Activated naive CD4-positive, alpha-beta T cell treated with anti-CD3 and anti-CD28 coated beads, Interleukin-2, amount 50 U/mL, for 72 hours (primary cell): ENCODE measurements at regions not wholly inside any gene's neighbourhood (a gene's known extent, or its start where the extent isn't known, plus 50 kb on each side); places are given as distances from the start of the nearest gene placed in this dataset.

Experiments
- ATAC-seq, 2 donors: fragments of 150-1000 bp; cut with Tn5 transposase; 2 replicates each; pipeline ENCODE4 v1.10.0; 2021; ENCODE audit warnings: mild to moderate bottlenecking in 2 of 2, moderate library complexity in 2 of 2
- DNase-seq, 2 donors: peaks; one replicate each; pipeline ENCODE4 v3.0.0; 2021 to 2022; ENCODE audit warnings: low spot score in 2 of 2
- H3K27ac Mint-ChIP-seq, 2 donors: one replicate each; pipeline ENCODE4 v1.8.0; 2022; ENCODE audit warnings: mild to moderate bottlenecking in 2 of 2, mixed read lengths in 2 of 2
- H3K36me3 Mint-ChIP-seq, 2 donors: one replicate each; pipeline ENCODE4 v1.8.0; 2022; ENCODE audit warnings: mixed read lengths in 2 of 2
- H3K9me3 Mint-ChIP-seq, 2 donors: one replicate each; pipeline ENCODE4 v1.8.0; 2022; ENCODE audit warnings: mixed read lengths in 2 of 2

DNA sequence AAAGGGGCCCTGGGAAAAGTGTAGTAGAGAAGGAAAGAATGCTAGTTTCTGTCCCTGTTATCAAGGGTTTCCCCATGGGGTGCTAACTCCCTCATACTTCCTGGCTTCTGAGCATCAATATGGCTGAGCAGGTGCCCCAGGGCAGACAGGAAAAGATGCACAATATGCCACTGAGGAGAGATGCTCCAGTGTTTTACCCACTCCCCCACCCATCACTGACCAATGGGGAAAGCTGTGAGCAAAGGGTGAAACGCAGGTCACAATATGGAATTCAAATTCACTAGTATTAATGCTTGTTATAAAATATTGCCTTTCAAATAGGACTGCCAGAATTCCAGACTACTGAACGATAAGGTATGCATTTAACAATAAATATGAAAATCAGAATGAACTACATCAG, 187.5 kb upstream of the CTNNB1 start:
- peaks cover 11 to 13% of the 10 kb centered on the region in 2 donors for H3K36me3 Mint-ChIP-seq
- peaks cover 9 to 12% of the 10 kb centered on the region in 2 donors for H3K9me3 Mint-ChIP-seq
- no peak for DNase-seq
- no peak for ATAC-seq
- no peak overlapping the region for H3K27ac Mint-ChIP-seq

DNA sequence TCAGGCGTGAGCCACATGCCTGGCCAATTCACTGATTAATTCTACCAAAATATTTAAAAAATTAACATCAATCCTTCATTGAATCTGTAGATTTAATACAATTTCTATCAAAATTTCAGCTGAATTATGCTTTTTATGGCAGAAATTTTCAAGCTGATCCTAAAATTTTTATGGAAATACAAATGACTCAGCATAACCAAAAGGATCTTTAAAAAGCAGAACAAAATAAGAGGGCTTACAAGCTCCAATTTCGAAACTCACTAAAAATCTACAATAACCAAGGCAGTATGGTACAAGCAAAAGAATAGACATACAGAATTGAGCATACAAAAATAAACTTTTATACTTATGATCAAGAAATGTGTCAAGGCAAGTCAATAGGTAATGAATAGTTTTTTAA, 180.4 kb upstream of the CTNNB1 start:
- ATAC-seq = no peak
- no peak for DNase-seq
- Mint-ChIP-seq H3K27ac (no peak overlapping the region), H3K36me3 (no peaks in the 10 kb centered on the region), H3K9me3 (no peaks in the 10 kb centered on the region)

DNA sequence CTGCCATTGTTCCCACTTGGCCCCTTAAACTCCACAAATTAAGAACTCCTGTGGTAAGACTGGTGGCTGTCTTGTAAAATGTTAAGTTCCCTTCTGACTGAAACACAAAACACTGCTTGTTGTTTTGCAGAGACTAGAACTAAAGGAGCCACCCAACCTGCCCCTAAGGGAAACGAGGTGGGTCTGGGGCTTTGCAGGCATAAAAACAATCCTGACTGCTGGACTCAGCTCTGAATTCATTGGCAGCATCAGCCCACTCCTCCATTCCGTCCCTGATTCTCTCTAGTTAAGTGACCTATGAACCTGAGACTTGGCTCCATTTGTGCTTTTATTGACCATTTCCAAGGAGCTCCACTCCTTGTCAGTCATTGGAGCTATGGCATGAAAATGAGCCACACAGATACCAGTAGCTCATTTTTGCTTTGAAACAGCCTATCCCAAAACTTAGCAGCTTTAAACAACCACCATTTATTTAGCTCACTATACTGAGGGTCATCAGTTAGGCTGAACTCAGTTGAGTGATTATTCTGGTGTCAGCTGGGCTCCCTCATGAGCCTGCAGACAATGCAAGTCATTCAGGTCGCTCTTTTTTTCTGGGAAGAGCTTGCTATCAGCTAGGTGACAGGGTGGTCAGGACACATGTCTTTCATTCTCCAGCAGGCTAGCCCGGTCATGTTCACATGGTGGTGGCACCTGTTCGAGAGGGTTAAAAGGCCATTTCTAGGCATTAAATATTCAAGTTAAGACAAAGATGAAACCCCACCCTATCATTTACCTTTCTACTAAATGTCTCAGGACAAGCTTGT, 175.1 kb upstream of the CTNNB1 start:
- H3K9me3 Mint-ChIP-seq = no peaks in the 10 kb centered on the region
- no peak overlapping the region for H3K27ac Mint-ChIP-seq
- no peaks in the 10 kb centered on the region for H3K36me3 Mint-ChIP-seq
- DNase-seq (no peak), ATAC-seq (no peak)

DNA sequence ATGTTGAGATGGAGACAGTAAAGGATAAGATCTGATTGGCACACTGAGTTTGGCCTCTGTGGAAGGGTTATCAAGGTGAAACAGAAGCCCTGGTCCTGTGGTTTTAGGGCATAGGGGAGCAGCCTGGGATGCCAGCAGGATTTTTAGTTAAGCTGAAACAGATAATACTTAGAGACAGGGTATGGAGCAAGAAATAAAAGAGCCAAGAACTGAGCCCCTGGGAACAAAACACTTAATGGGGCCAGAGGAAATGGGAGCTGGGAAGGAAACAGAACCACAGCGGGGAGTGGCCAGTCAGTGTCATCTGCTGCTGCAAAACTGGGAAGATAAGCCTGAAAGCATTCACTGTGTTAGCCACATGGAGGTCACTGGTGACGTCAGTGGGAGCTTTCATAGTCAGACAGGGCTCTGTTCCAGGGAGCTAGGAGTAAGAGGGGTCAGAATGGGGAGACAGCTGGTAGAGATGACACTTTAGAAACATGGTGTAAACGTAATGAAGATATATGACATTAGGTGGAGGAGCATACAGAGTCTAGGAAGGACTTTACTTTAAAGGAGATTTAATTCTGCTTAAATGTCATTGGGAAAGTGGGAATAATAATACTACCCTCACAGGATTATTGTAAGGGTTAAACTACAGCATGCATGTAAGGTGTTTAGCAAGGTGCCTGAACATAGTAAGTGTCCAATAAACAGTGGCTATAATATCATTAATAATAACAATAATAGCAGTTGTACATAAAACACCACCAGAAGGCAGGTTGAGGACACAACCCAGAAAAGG, 172.7 kb upstream of the CTNNB1 start:
- H3K9me3 Mint-ChIP-seq = no peaks in the 10 kb centered on the region
- no peak for DNase-seq
- ATAC-seq = no peak
- H3K36me3 Mint-ChIP-seq = no peaks in the 10 kb centered on the region
- H3K27ac Mint-ChIP-seq = no peak overlapping the region

DNA sequence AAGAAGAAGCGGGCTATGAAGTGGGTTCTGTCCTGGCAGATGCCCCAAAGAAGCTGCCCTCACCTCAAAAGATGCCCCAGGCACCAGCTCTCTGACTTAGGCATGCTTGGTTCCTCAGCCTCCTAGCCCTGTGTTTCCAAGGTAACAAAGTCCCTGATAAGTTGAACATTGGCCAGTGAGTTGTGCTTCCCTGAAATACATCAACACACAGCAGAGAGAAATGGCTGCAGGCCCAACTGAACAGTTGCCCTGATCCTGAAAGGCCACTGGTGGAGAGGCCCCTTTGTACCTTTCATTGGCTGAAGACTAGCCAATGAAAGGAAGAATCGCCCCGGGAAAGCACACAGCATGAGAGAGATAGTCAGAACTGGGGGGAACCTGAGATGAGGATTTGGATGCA, 169.9 kb upstream of the CTNNB1 start:
- ATAC-seq = no peak
- Mint-ChIP-seq H3K9me3 (no peaks in the 10 kb centered on the region), H3K36me3 (no peaks in the 10 kb centered on the region)

DNA sequence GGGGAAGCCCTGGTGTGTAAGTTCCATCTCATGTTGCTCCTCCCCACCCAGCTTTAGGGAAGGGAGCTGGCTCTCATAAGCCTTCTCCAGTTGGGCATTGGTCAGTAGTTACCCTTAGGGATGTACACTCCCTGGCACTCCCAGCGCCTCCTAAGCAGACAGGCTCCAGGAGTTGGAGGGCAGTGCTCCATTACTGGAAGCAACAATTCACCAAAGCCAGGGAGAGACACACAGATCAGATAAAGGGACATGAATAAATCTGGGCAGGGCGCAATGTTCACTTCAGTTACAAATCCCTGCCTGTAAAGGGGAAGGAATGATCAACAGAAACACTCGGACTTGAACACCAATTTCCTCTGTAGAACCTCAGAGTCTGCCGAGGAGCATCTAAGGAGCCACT, 169.1 kb upstream of the CTNNB1 start:
- Mint-ChIP-seq H3K27ac (peak overlapping the region in 1 of 2 donors; percentile 46), H3K36me3 (no peaks in the 10 kb centered on the region), H3K9me3 (no peaks in the 10 kb centered on the region)
- ATAC-seq (no peak), DNase-seq (no peak)

More for the DNA sequence above, 169.9 kb upstream of the CTNNB1 start:
- H3K27ac Mint-ChIP-seq = no peak overlapping the region
- DNase-seq = no peak

DNA sequence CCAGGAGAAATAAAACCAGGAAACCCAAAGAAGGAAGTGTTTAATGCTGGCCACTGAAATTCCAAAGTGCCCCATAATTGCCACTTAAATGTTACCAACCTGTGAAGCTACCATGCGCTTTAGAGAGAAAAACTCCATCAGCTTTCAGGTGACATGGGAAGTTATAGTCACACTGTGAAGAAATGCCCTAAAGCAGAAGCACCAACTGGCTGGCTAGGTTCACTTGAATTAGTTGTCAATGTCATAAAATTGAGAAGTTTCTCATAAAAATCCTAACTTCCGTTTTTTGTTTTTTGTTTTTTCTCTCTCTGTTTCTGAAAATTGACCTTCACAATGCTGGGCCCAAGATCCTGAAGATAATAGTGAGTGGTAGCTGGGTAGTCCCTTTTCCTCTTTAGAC, 167.9 kb upstream of the CTNNB1 start:
- ATAC-seq = no peak
- H3K9me3 Mint-ChIP-seq = no peaks in the 10 kb centered on the region
- H3K36me3 Mint-ChIP-seq = no peaks in the 10 kb centered on the region
- no peak for DNase-seq
- H3K27ac Mint-ChIP-seq = no peak overlapping the region

DNA sequence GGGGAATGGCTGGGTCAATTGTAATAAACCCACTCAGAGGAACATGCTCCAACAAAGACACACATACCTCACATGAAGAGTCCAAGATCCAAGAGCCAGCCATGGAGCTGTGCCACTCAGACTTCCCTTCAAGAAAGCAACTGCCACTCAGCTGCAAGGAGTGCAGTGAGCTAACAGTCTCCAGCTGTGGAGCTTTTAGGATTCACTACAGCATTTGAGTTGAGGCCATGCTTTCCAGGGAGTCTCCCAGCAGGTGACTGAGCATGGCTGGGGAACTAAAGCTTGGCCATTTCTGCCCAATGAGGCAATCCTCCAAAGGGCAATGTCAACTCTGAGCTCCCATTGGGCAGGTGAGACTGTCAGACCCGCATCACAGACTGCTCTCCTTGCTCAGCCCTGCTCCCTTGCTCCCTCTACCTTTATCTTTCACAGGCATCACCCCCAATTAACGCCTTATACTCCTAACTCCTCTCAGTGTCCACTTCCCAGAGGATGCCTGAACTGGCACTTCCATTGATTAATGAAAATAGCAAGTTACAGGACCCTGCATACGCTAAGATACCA, 165.3 kb upstream of the CTNNB1 start:
- no peak for ATAC-seq
- Mint-ChIP-seq H3K27ac (no peak overlapping the region), H3K9me3 (no peaks in the 10 kb centered on the region), H3K36me3 (no peaks in the 10 kb centered on the region)
- DNase-seq = no peak

DNA sequence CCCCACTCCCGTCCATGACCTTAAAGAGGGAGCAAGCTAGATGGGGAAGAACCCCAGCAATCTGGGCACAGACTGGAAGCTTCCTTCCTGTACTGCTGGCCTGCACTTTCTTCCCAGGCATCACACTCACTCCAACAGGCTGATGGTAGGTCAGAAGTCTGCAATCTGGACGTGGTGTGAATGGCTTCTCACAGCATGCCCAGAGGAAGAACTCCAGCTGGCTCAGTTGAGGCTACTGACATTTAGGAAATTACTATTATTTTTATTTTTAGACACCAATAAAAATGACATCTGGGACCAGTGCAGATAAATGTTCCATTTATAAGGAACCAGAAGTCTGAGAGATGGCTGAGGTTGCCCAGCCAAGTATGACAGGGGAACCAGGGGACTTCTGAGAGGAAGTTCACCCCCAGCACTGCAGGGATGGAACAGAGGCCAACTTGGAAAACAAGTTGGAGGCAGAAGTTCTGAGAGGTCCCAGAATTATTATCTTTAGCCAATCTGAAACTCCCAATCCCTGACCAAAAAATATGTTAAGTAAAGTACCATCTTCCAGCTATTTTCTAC, 163.8 kb upstream of the CTNNB1 start:
- ATAC-seq = no peak
- H3K9me3 Mint-ChIP-seq = no peaks in the 10 kb centered on the region
- no peaks in the 10 kb centered on the region for H3K36me3 Mint-ChIP-seq
- DNase-seq = no peak
- H3K27ac Mint-ChIP-seq = no peak overlapping the region

DNA sequence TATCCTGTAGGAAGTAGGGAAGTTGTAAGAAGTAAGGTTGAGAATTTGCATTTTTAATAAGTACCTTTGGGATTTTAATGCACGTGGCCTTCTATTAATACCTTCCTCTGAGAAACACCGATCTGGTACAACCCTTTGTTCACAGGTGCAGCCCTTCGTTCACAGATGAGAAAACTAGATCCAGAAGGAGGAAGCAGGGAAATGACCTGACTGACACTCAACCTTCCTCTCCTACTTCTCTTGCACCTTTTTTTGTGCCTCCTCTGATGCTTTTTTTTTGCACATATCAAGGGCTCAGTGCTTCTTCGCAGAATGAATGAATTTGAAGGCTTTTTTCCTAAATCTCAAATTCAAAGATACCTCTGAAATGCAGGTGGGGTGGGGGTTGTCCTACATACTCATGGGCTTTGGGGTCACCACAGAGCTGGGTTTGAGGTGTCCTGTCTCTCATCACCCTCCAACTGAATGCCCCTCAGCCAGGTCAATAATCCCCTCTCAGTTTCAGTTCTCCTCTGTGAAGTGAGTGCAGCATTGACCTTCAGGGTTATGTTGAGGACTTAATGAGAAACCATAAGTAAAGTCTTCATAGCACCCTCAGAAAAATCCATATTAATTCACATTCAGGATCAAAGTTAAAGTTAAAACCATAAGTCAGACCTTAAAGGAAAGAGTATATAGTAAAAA, 161.5 kb upstream of the CTNNB1 start:
- Mint-ChIP-seq H3K9me3 (no peaks in the 10 kb centered on the region), H3K27ac (no peak overlapping the region), H3K36me3 (no peaks in the 10 kb centered on the region)
- no peak for ATAC-seq
- DNase-seq = no peak

DNA sequence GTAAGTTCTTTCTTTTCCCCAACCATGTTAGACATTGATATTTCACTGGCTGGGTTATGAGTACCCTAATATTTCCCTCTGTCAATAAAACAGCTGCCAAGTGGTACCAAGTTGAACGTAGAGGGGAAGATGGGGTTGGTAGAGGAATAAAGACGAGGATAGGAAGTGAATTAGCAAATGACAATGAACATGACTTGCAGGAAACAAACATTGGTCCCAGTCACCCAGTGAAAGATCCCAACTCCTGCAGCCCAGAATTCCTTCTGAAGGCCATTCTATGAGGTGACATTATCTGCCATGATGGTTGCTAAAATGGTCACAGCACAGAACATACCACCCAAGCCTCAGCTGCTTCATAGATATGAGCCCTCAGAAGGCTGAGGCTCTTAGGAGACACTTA, 159.0 kb upstream of the CTNNB1 start:
- ATAC-seq = no peak
- no peak overlapping the region for H3K27ac Mint-ChIP-seq
- no peak for DNase-seq
- H3K36me3 Mint-ChIP-seq = no peaks in the 10 kb centered on the region
- H3K9me3 Mint-ChIP-seq = no peaks in the 10 kb centered on the region

DNA sequence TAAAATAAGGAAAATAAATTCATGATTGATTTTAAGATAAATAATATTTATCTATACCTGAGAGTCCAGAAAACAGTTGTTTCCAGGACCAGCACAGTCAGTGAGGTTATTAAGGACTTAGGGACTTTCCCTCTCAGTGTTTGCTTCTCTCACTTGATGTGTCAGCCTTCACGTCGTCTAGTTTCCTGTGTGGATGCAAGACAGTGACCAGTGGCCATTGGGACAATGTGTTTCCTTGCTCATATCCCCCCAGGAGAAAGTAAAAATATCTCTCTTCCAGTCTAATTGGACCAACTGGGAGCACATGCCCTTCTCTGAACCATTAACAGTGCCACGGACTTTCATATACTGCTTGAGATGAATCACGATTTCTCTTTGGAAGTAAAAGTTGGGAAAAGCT, 157.8 kb upstream of the CTNNB1 start:
- no peak overlapping the region for H3K27ac Mint-ChIP-seq
- ATAC-seq (peak in 1 of 2 donors; percentile 45), DNase-seq (no peak)
- H3K36me3 Mint-ChIP-seq = no peaks in the 10 kb centered on the region
- no peaks in the 10 kb centered on the region for H3K9me3 Mint-ChIP-seq

DNA sequence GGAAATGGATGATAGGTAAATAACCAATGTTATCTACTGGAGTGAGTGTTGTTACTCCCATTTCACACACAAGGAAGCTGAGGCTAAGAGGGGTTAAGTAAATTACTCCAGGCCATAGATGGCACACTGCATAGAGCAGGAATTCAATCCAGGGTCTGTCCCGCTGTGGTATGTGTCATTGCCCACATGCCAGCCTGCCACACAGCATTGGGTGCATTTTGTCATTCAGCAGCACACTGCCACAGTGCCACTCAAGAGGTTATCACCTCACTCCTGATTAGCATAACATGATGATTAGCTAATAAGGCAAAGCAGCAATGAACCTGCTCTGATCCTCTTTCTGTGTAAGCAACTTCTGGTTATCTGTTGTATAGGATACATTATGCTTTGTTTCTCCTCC, 157.4 kb upstream of the CTNNB1 start:
- Mint-ChIP-seq H3K36me3 (no peaks in the 10 kb centered on the region), H3K27ac (no peak overlapping the region), H3K9me3 (no peaks in the 10 kb centered on the region)
- DNase-seq (no peak), ATAC-seq (no peak)

DNA sequence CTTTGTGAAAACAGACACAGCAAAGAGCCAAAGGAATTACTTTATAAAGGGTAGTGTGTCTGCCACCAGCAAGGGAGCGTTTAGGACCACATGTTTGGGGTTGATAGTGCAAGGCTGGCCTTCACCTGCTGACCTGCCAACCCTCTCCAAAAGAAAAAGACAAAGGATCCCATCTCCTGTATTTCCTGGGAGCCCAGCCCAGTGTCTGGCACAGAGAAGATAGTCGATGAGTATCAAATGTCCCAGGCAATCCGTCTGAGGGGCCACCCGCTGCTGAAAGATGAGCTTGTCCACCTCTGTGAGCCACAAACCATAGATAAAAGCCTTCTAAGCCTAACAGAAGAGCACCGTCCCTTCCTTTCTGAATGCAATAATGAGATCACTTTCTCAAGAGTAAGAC, 154.8 kb upstream of the CTNNB1 start:
- Mint-ChIP-seq H3K36me3 (no peaks in the 10 kb centered on the region), H3K9me3 (no peaks in the 10 kb centered on the region), H3K27ac (no peak overlapping the region)
- ATAC-seq (no peak), DNase-seq (no peak)

DNA sequence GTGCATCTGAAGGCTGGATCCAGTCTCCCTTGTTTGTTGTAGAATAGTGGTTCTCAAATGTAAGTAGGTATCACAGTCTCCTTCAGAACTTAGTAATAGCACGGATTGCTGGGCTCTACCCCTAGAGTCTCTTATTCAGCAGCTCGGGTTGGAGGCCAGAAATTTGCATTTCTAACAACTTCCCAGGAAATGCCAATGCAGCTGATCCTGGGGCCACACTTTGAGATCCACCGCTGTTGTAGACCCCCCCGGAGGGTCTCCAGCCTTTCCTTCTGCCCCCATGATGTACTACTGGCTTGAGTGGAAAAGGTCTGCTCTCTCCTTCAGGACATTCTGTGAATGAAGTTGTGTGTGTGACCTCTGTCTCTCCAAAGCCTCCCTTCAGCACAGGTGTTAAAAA, 153.8 kb upstream of the CTNNB1 start:
- ATAC-seq = no peak
- DNase-seq = no peak
- H3K27ac Mint-ChIP-seq = no peak overlapping the region
- H3K36me3 Mint-ChIP-seq = no peaks in the 10 kb centered on the region
- H3K9me3 Mint-ChIP-seq = no peaks in the 10 kb centered on the region

DNA sequence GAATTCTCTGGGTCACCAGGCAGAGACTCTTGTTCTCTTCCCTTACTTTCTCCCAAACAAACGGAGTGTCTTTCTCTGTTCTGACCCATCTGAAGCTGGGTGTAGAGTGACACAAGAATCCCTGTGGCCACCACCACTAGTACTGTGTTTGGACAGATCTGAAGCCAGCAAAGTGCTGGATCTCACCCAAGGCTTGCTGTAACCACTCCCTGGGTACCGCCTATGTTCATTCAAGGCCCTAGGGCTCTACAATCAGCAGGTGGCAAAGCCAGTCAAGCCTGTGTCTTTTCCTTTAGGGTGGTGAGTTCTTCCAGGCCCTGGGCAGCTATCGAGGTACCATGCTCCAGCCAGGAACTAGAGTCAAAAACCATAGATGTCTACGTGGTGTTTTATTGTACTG, 149.2 kb upstream of the CTNNB1 start:
- no peak for ATAC-seq
- H3K36me3 Mint-ChIP-seq = no peaks in the 10 kb centered on the region
- DNase-seq = no peak

DNA sequence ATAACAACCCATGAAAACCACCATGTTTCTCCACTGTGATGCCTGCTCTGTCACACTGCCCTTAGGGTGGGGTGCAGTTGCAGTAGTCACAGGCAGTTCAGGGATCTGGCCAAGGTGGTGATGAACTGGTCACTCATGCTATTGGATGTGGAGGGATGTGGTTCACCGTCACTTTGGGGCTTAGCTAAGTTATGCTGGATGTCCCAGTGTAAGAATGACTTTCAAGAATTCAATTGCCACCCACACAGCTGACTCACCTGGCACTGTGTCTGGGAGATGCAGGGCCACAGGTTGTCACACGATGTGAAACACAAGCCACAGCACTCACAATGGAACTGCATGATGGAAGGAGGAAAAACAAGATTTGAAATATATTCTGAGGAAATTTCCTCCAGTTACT, 146.1 kb upstream of the CTNNB1 start:
- Mint-ChIP-seq H3K36me3 (no peaks in the 10 kb centered on the region), H3K9me3 (peaks cover 0 to 5% of the 10 kb centered on the region in 2 donors), H3K27ac (peak overlapping the region in 1 of 2 donors; percentile 68)
- ATAC-seq (peak; percentile 92 to 96), DNase-seq (peak; percentile 15 to 58)

More for the DNA sequence above, 149.2 kb upstream of the CTNNB1 start:
- H3K27ac Mint-ChIP-seq = no peak overlapping the region
- peaks cover 0 to 5% of the 10 kb centered on the region in 2 donors for H3K9me3 Mint-ChIP-seq
